ENCODE measurements at regions not wholly inside any gene's neighbourhood (a gene's known extent, or its start where the extent isn't known, plus 50 kb on each side); places are given as distances from the start of the nearest gene placed in this dataset.
"Not testable (repeated sequence)": the region's sequence is repeated elsewhere in the genome, so short reads cannot be mapped to it uniquely, and the experiment has no call there.

GRCh38 chr13:106083620-106084350, 451.7 kb downstream of the EFNB2 start:
- Histone ChIP-seq H3K79me2 (ENCODE audit: insufficient read depth, low read length) (no peaks in the 10 kb centered on the region), H3K4me1 (ENCODE audit: insufficient read depth, low read length) (no peaks in the 10 kb centered on the region), H3K27ac (ENCODE audit: low read depth, low read length) (no peak overlapping the region), H2AFZ (ENCODE audit: low read length) (no peak overlapping the region), H3K27me3 (ENCODE audit: insufficient read depth, low read length) (no peaks in the 10 kb centered on the region), H3K4me2 (ENCODE audit: insufficient read depth, low read length) (no peak overlapping the region), H3K4me3 (ENCODE audit: insufficient read depth, low read length) (no peak overlapping the region), H3K36me3 (ENCODE audit: insufficient read depth, low read length) (no peaks in the 10 kb centered on the region), H3K9me3 (ENCODE audit: low read depth, low read length) (peaks cover 2% of the 10 kb centered on the region), H4K20me1 (ENCODE audit: insufficient read depth, low read length) (no peaks in the 10 kb centered on the region)
- peak; percentile 89 for TF ChIP-seq CTCF (IDR thresholded peaks at IDR 0.05; ENCODE audit: extremely low read depth, low read depth, low read length)
- peak; percentile 73 for DNase-seq (ENCODE audit: insufficient read length, low spot score, missing footprints)

GRCh38 chr13:106081221-106081620, 454.2 kb downstream of the EFNB2 start:
- not testable (repeated sequence) for H3K79me2 ChIP-seq (ENCODE audit: insufficient read depth, low read length); H4K20me1 ChIP-seq (ENCODE audit: insufficient read depth, low read length); DNase-seq (ENCODE audit: insufficient read length, low spot score, missing footprints); H3K27ac ChIP-seq (ENCODE audit: low read depth, low read length); H3K9me3 ChIP-seq (ENCODE audit: low read depth, low read length); H3K27me3 ChIP-seq (ENCODE audit: insufficient read depth, low read length); H3K4me1 ChIP-seq (ENCODE audit: insufficient read depth, low read length); H3K36me3 ChIP-seq (ENCODE audit: insufficient read depth, low read length); H3K4me3 ChIP-seq (ENCODE audit: insufficient read depth, low read length); H3K4me2 ChIP-seq (ENCODE audit: insufficient read depth, low read length); H2AFZ ChIP-seq (ENCODE audit: low read length)

- no peak for DNase-seq (ENCODE audit: insufficient read length, low spot score, missing footprints)
Observed at GRCh38 chr13:106078191-106078590, 457.3 kb downstream of the EFNB2 start.

GRCh38 chr13:106077017-106077416, 458.4 kb downstream of the EFNB2 start:
- Histone ChIP-seq H4K20me1 (ENCODE audit: insufficient read depth, low read length) (no peaks in the 10 kb centered on the region), H3K4me1 (ENCODE audit: insufficient read depth, low read length) (no peaks in the 10 kb centered on the region), H3K4me2 (ENCODE audit: insufficient read depth, low read length) (no peak overlapping the region), H3K36me3 (ENCODE audit: insufficient read depth, low read length) (no peaks in the 10 kb centered on the region), H3K4me3 (ENCODE audit: insufficient read depth, low read length) (no peak overlapping the region), H3K79me2 (ENCODE audit: insufficient read depth, low read length) (no peaks in the 10 kb centered on the region), H3K27me3 (ENCODE audit: insufficient read depth, low read length) (no peaks in the 10 kb centered on the region), H3K27ac (ENCODE audit: low read depth, low read length) (no peak overlapping the region), H2AFZ (ENCODE audit: low read length) (no peak overlapping the region), H3K9me3 (ENCODE audit: low read depth, low read length) (peaks cover 2% of the 10 kb centered on the region)
- TF ChIP-seq CTCF (IDR thresholded peaks at IDR 0.05; ENCODE audit: extremely low read depth, low read depth, low read length) = no peak
- DNase-seq (ENCODE audit: insufficient read length, low spot score, missing footprints) = no peak

More at GRCh38 chr13:106078191-106078590, 457.3 kb downstream of the EFNB2 start:
- H3K79me2 ChIP-seq (ENCODE audit: insufficient read depth, low read length) = no peaks in the 10 kb centered on the region
- no peaks in the 10 kb centered on the region for H3K36me3 ChIP-seq (ENCODE audit: insufficient read depth, low read length)
- no peak overlapping the region for H3K4me3 ChIP-seq (ENCODE audit: insufficient read depth, low read length)
- H2AFZ ChIP-seq (ENCODE audit: low read length) = no peak overlapping the region
- H3K27ac ChIP-seq (ENCODE audit: low read depth, low read length) = no peak overlapping the region
- no peak overlapping the region for H3K4me2 ChIP-seq (ENCODE audit: insufficient read depth, low read length)
- no peaks in the 10 kb centered on the region for H4K20me1 ChIP-seq (ENCODE audit: insufficient read depth, low read length)
- H3K27me3 ChIP-seq (ENCODE audit: insufficient read depth, low read length) = no peaks in the 10 kb centered on the region
- H3K9me3 ChIP-seq (ENCODE audit: low read depth, low read length) = peaks cover 2% of the 10 kb centered on the region
- no peaks in the 10 kb centered on the region for H3K4me1 ChIP-seq (ENCODE audit: insufficient read depth, low read length)
- no peak for TF ChIP-seq CTCF (IDR thresholded peaks at IDR 0.05; ENCODE audit: extremely low read depth, low read depth, low read length)

Measured in osteoblast (primary cell).